ENCODE measurements at regions not wholly inside any gene's neighbourhood (a gene's known extent, or its start where the extent isn't known, plus 50 kb on each side); places are given as distances from the start of the nearest gene placed in this dataset.
"Not testable (repeated sequence)": the region's sequence is repeated elsewhere in the genome, so short reads cannot be mapped to it uniquely, and the experiment has no call there.

GRCh38 chr18:77403969-77404535, 154.4 kb downstream of the GALR1 start:
- no peak for ATAC-seq (ENCODE audit: low FRiP score)
- TF ChIP-seq, protein P1, sequence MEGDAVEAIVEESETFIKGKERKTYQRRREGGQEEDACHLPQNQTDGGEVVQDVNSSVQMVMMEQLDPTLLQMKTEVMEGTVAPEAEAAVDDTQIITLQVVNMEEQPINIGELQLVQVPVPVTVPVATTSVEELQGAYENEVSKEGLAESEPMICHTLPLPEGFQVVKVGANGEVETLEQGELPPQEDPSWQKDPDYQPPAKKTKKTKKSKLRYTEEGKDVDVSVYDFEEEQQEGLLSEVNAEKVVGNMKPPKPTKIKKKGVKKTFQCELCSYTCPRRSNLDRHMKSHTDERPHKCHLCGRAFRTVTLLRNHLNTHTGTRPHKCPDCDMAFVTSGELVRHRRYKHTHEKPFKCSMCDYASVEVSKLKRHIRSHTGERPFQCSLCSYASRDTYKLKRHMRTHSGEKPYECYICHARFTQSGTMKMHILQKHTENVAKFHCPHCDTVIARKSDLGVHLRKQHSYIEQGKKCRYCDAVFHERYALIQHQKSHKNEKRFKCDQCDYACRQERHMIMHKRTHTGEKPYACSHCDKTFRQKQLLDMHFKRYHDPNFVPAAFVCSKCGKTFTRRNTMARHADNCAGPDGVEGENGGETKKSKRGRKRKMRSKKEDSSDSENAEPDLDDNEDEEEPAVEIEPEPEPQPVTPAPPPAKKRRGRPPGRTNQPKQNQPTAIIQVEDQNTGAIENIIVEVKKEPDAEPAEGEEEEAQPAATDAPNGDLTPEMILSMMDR (IDR thresholded peaks at IDR 0.05), result no peak
- no peak for DNase-seq (ENCODE audit: low spot score)

- TF ChIP-seq, protein P1 (IDR thresholded peaks at IDR 0.05), result no peak
- no peak for DNase-seq (ENCODE audit: low spot score)
- ATAC-seq (ENCODE audit: low FRiP score), result no peak
Measured at GRCh38 chr18:77405096-77405495, 155.4 kb downstream of the GALR1 start.

DNA sequence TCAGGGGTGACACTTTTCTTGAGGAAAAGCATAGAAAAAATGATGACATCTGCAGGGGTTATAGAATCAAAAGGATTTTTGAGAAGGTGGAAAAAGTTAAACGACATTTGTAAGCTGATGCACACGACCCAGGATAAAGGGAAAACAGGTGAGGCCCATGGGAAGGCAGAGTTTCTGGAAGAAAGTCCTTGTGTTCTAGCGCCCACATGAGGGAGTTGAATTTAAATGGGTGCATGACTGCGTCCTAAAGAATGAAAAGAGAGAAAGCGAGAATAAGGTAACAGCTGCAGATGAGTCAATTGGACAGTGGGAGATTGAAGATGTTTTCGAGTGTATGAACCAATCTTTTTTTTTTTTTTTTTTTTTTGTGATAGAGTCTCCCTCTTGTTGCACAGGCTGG, 158.1 kb downstream of the GALR1 start:
- ATAC-seq (ENCODE audit: low FRiP score) (no peak), DNase-seq (ENCODE audit: low spot score) (no peak)
- TF ChIP-seq, protein P1 (IDR thresholded peaks at IDR 0.05), result no peak

DNA sequence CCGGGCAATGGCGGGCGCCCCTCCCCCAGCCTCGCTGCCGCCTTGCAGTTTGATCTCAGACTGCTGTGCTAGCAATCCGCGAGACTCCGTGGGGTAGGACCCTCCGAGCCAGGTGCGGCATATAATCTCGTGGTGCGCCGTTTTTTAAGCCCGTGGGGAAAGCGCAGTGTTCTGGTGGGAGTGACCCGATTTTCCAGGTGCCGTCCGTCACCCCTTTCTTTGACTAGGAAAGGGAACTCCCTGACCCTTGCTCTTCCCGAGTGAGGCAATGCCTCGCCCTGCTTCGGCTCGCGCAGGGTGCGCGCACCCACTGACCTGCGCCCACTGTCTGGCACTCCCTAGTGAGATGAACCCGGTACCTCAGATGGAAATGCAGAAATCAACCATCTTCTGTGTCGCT, 171.9 kb downstream of the GALR1 start:
- not testable (repeated sequence) for DNase-seq (ENCODE audit: low spot score); ATAC-seq (ENCODE audit: low FRiP score)

- no peak for ATAC-seq (ENCODE audit: low FRiP score)
- no peak for DNase-seq (ENCODE audit: low spot score)
- TF ChIP-seq, protein P1 (IDR thresholded peaks at IDR 0.05), result no peak
Measured at GRCh38 chr18:77422974-77423867, 173.6 kb downstream of the GALR1 start.

- TF ChIP-seq, protein P1 (IDR thresholded peaks at IDR 0.05), result no peak
- DNase-seq (ENCODE audit: low spot score) (no peak), ATAC-seq (ENCODE audit: low FRiP score) (no peak)
Measured at GRCh38 chr18:77433076-77433475, 183.4 kb downstream of the GALR1 start.

GRCh38 chr18:77439888-77440287, 190.2 kb downstream of the GALR1 start:
- ATAC-seq (ENCODE audit: low FRiP score), result no peak
- TF ChIP-seq, protein P1 (IDR thresholded peaks at IDR 0.05), result no peak
- no peak for DNase-seq (ENCODE audit: low spot score)

All from omental fat pad (tissue), 3 donors.